Epidermal melanocyte (primary cell): ENCODE measurements at regions not wholly inside any gene's neighbourhood (a gene's known extent, or its start where the extent isn't known, plus 50 kb on each side); places are given as distances from the start of the nearest gene placed in this dataset.
"Not testable (repeated sequence)": the region's sequence is repeated elsewhere in the genome, so short reads cannot be mapped to it uniquely, and the experiment has no call there.

ENCODE experiments used
- DNase-seq: peaks from one replicate; pipeline ENCODE4 v3.0.0; 2011; ENCODE audit warnings: low spot score; ENCODE audit not compliant: insufficient read length

- DNase-seq: no peak
Observed at GRCh38 chr5:84791138-84791537, 406.5 kb upstream of the EDIL3 start.

GRCh38 chr5:84790406-84790805 is 405.7 kb upstream of the EDIL3 start:
- no peak for DNase-seq

GRCh38 chr5:84783003-84783402 is 398.3 kb upstream of the EDIL3 start:
- DNase-seq: no peak

- DNase-seq: no peak
Observed at GRCh38 chr5:84779186-84779585, 394.5 kb upstream of the EDIL3 start.

- DNase-seq: no peak
Observed at GRCh38 chr5:84764227-84764626, 379.5 kb upstream of the EDIL3 start.

- no peak for DNase-seq
Observed at GRCh38 chr5:84758008-84758407, 373.3 kb upstream of the EDIL3 start.

- no peak for DNase-seq
Observed at GRCh38 chr5:84752780-84753179, 368.1 kb upstream of the EDIL3 start.

GRCh38 chr5:84748313-84748712 is 363.6 kb upstream of the EDIL3 start:
- DNase-seq: no peak

- not testable (repeated sequence) for DNase-seq
Observed at GRCh38 chr5:84746280-84746679, 361.6 kb upstream of the EDIL3 start.

- no peak for DNase-seq
Observed at GRCh38 chr5:84741056-84741455, 356.4 kb upstream of the EDIL3 start.

- no peak for DNase-seq
Observed at GRCh38 chr5:84729326-84729725, 344.6 kb upstream of the EDIL3 start.

GRCh38 chr5:84727708-84728107 is 343.0 kb upstream of the EDIL3 start:
- DNase-seq: no peak

GRCh38 chr5:84725946-84726570 is 341.4 kb upstream of the EDIL3 start:
- DNase-seq: no peak

GRCh38 chr5:84724683-84725082 is 340.0 kb upstream of the EDIL3 start:
- DNase-seq: no peak

GRCh38 chr5:84724181-84724580 is 339.5 kb upstream of the EDIL3 start:
- DNase-seq: no peak

- no peak for DNase-seq
Observed at GRCh38 chr5:84718377-84718776, 333.7 kb upstream of the EDIL3 start.

- no peak for DNase-seq
Observed at GRCh38 chr5:84715686-84716085, 331.0 kb upstream of the EDIL3 start.

- DNase-seq: no peak
Observed at GRCh38 chr5:84715091-84715490, 330.4 kb upstream of the EDIL3 start.

GRCh38 chr5:84709075-84709474 is 324.4 kb upstream of the EDIL3 start:
- no peak for DNase-seq

GRCh38 chr5:84706678-84707641 is 322.3 kb upstream of the EDIL3 start:
- no peak for DNase-seq

- not testable (repeated sequence) for DNase-seq
Observed at GRCh38 chr5:84700545-84700944, 315.9 kb upstream of the EDIL3 start.

- no peak for DNase-seq
Observed at GRCh38 chr5:84696651-84697050, 312.0 kb upstream of the EDIL3 start.

- DNase-seq: no peak
Observed at GRCh38 chr5:84695330-84695729, 310.6 kb upstream of the EDIL3 start.
